Heart left ventricle (tissue), 16 donors: ENCODE measurements at regions not wholly inside any gene's neighbourhood (a gene's known extent, or its start where the extent isn't known, plus 50 kb on each side); places are given as distances from the start of the nearest gene placed in this dataset.

Experiments used
- ATAC-seq, 4 donors: fragments of 200-7000 bp; cut with Tn5 transposase; one replicate each; pipeline ENCODE4 v1.9.1; 2020 to 2022; ENCODE audit warnings: moderate library complexity in 4 of 4, mild to moderate bottlenecking in 3 of 4, moderate number of reproducible peaks in 1 of 4
- DNase-seq, 5 donors: peaks; one replicate each; pipeline ENCODE4 v3.0.0-alpha.2; 2020
- H3K27ac ChIP-seq, 12 donors: fragments of 200-600 bp; sonication (generic) in 4 of 12; one replicate each; pipeline versions ENCODE4 v1.5.0 to v1.8.0; 2016 to 2022; ENCODE audit warnings: mild to moderate bottlenecking in 2 of 12
- H3K27me3 ChIP-seq, 9 donors: fragments of 200-600 bp; sonication (generic) in 2 of 9; one replicate each; pipeline versions ENCODE4 v1.5.1 to v1.8.0; 2016 to 2022; ENCODE audit warnings: mild to moderate bottlenecking in 3 of 9
- H3K36me3 ChIP-seq, 9 donors: fragments of 200-600 bp; sonication (generic) in 2 of 9; one replicate each; pipeline versions ENCODE4 v1.5.0 to v1.8.0; 2018 to 2022; ENCODE audit warnings: mild to moderate bottlenecking in 2 of 9
- H3K4me1 ChIP-seq, 12 donors: fragments of 200-600 bp; sonication (generic) in 4 of 12; one replicate each; pipeline versions ENCODE4 v1.5.0 to v1.8.0; 2016 to 2022; ENCODE audit warnings: mild to moderate bottlenecking in 3 of 12
- H3K4me3 ChIP-seq, 12 donors: fragments of 200-600 bp; sonication (generic) in 4 of 12; one replicate each; pipeline versions ENCODE4 v1.5.0 to v1.8.0; 2017 to 2022; ENCODE audit warnings: mild to moderate bottlenecking in 9 of 12, moderate library complexity in 4 of 12
- H3K9me3 ChIP-seq, 12 donors: fragments of 200-600 bp; sonication (generic) in 4 of 12; one replicate each; pipeline versions ENCODE4 v1.5.0 to v1.8.0; 2016 to 2022; ENCODE audit warnings: mild to moderate bottlenecking in 1 of 12
- POLR2A ChIP-seq, 2 donors: fragments of 450-650 bp; IDR thresholded peaks; one replicate each; pipeline ENCODE4 v1.6.1; 2017; ENCODE audit warnings: antibody characterized with exemption in 2 of 2, mild to moderate bottlenecking in 2 of 2, moderate library complexity in 2 of 2
- WGBS, 4 donors: extraction: QIAGEN DNeasy Blood & Tissue Kit in 2 of 4; methylation state at CpG; one replicate each; pipeline versions ENCODE4 v1.1.5 to v1.1.7; 2013 to 2018; 5-methylcytosine and 5-hydroxymethylcytosine counted together
- intact Hi-C, 10 donors: fragments of 100-400 bp; cut with DNase I; formaldehyde crosslinking; loops; one replicate each; pipeline versions ENCODE4 v1.11.1 to v1.14.2; 2022
- TF ChIP-seq, protein P1 (sequence below), 12 donors: fragments of 200-600 bp; sonication (generic) in 4 of 12; IDR thresholded peaks; one replicate each; pipeline versions ENCODE4 v1.5.0 to v1.8.0; 2018 to 2022; ENCODE audit warnings: antibody characterized with exemption in 12 of 12, mild to moderate bottlenecking in 5 of 12
- donor health status: ischemic (EF 13 %, LVEDD 7.1; RV severe dilation, severe dysfunction).
- donor health status: healthy with polysubstance abuse.
- donor health status: DM: no; HTN: yes; CAD: no.
- donor health status: DM: no; HTN: no; CAD: no.
- donor health status: ischemic (EF 25% LVEDD 6.9; RV normal size, moderate dysfunction).
- donor health status: ischemic (EF 25% LVEDD 5.7; RV mildly dilated, moderate dysfunction).
- donor health status: healthy.
- donor health status: DM: yes; HTN: yes; CAD: no.
- donor health status: ischemic (EF 35%, LVEDD 5.7; RV mildly dilated, moderate dysfunction).
- donor health status: nonischemic (EF 11% LVEDD 7.7; RV severe dilation, severe dysfunction).
- donor health status: DM: yes; HTN: yes; CAD: no.
- donor health status: PGD.
- donor health status: ischemic (EF 29% LVEDD 5.4; RV normal size, mild dysfunction).
- donor health status: nonischemic (EF 23%, LVEDD 6.1; RV moderate dilation, normal function).

DNA sequence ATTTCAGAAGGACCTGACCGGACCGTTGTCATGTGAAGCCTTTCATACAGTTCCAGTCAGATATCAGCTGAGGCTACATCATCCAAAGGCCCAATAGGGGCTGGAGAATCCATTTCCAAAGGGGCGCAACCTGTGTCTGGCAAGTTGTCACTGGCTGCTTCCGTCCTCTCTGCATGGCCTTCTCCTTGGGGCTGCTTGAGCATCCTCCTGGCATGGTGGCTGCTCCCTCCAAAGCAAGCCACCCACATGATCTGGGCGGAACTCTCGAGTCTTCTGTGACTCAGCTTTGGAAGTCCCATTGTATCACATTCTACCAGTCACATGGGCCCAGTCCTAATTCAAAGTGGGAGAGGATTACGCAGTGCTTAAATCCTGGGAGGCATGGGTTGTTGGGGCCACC, 207.0 kb upstream of the SHH start:
- Histone ChIP-seq H3K4me1 (no peaks in the 10 kb centered on the region), H3K27me3 (peaks cover 0 to 6% (median 0%) of the 10 kb centered on the region in 9 donors), H3K36me3 (no peaks in the 10 kb centered on the region), H3K27ac (no peak overlapping the region), H3K4me3 (no peak overlapping the region), H3K9me3 (no peaks in the 10 kb centered on the region)
- DNase-seq (no peak), ATAC-seq (no peak)
- 90 to 93% (median 91%) methylated on average over 7 of the region's 7 CpGs for WGBS, 4 donors
- no peak for TF ChIP-seq POLR2A (IDR thresholded peaks at IDR 0.05)
- TF ChIP-seq, protein P1, sequence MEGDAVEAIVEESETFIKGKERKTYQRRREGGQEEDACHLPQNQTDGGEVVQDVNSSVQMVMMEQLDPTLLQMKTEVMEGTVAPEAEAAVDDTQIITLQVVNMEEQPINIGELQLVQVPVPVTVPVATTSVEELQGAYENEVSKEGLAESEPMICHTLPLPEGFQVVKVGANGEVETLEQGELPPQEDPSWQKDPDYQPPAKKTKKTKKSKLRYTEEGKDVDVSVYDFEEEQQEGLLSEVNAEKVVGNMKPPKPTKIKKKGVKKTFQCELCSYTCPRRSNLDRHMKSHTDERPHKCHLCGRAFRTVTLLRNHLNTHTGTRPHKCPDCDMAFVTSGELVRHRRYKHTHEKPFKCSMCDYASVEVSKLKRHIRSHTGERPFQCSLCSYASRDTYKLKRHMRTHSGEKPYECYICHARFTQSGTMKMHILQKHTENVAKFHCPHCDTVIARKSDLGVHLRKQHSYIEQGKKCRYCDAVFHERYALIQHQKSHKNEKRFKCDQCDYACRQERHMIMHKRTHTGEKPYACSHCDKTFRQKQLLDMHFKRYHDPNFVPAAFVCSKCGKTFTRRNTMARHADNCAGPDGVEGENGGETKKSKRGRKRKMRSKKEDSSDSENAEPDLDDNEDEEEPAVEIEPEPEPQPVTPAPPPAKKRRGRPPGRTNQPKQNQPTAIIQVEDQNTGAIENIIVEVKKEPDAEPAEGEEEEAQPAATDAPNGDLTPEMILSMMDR (IDR thresholded peaks at IDR 0.05) = no peak
- intact Hi-C loops = no loop called here

DNA sequence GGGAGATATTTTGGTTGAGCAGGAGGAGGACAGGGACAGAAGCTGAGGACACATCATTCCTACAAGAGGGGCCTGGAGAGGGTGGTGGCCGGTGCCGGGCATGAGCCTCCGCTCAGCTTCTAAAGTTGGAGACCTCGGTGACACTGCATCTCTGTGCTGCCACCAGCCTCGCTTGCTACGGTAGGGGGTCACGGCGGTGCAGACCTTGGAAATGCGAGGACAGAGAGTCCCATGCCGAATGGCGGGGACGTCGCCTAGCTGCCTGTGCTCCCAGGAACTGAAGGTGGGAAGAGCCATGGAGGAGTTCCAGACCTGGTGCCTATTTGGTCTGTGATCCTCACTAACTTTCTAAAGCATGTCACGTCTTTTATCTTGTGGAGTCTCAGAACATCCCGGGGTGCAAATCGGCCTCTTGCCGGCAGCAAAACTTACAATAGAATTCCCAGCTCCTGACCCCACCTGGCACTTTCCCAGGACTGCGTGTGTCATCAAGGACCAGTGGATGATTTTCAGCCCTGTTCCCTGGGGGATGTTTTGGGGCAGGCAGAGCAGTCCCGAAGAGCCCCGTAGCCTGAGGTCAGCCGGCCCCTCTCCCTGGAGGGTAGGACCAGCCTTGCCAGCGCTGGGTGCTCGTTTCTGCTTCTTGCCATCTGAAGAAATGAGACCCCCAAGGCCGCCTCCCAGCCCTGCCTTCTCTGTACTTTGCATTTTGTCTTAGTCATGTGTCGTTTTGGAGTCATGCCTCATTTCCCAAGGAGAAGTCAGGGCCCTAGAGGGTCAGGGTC, 205.8 kb upstream of the SHH start:
- Histone ChIP-seq H3K4me3 (no peak overlapping the region), H3K27me3 (peaks cover 0 to 6% (median 0%) of the 10 kb centered on the region in 9 donors), H3K36me3 (no peaks in the 10 kb centered on the region), H3K4me1 (no peaks in the 10 kb centered on the region), H3K27ac (no peak overlapping the region), H3K9me3 (peaks cover 0 to 3% (median 0%) of the 10 kb centered on the region in 12 donors)
- DNase-seq (peak in 1 of 5 donors; percentile 32), ATAC-seq (no peak)
- intact Hi-C loops = no loop called here
- 77 to 86% (median 83%) methylated on average over 24 to 25 of the region's 25 CpGs for WGBS, 4 donors
- TF ChIP-seq POLR2A (IDR thresholded peaks at IDR 0.05) = no peak
- TF ChIP-seq, protein P1 (IDR thresholded peaks at IDR 0.05) = no peak

GRCh38 chr7:156017431-156017830, 205.2 kb upstream of the SHH start:
- Histone ChIP-seq H3K27ac (no peak overlapping the region), H3K4me3 (no peak overlapping the region), H3K4me1 (no peaks in the 10 kb centered on the region), H3K36me3 (no peaks in the 10 kb centered on the region), H3K9me3 (peaks cover 0 to 3% (median 0%) of the 10 kb centered on the region in 12 donors), H3K27me3 (peaks cover 0 to 6% (median 0%) of the 10 kb centered on the region in 9 donors)
- no peak for DNase-seq
- TF ChIP-seq, protein P1 (IDR thresholded peaks at IDR 0.05) = no peak
- TF ChIP-seq POLR2A (IDR thresholded peaks at IDR 0.05) = no peak
- no peak for ATAC-seq
- intact Hi-C loops = no loop called here
- WGBS, 4 donors = 76 to 82% (median 79%) methylated on average over 8 of the region's 8 CpGs

DNA sequence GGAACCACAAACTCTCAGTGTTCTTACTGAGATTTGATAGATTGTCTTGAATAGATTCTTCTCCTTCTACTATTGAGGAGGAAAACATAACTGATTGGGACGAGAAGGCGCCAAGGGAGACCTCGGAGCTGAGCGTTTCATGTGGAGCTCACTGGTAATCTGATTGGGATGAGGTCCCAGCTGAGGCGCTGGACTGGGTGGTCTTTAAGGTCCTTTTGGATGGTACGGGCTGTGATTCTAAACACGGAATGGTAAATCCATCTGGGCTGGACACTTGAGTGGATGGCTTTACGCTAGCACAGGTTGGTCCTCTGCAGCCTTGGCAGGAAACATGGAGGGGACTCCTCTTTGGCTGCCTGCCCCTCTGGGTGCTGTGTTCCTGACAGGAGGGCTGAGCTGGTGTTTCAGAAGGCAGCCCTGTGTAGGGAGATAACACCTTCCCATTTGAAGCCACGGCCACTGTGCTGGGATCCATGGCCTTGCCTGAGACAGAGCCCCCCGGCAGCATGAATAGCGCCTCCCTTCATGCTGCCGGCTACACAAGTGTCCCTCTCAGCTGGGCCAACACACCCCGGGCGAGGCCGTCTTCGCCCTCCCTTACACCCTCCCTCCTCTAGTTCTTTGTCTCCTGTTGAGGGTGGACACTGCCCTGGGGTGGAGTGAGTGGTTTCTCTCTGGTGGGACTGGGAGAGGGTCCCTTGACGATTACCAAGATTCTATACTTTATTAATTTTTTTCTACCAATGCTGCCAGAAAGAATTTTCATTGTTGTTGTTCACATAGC, 203.2 kb upstream of the SHH start:
- ATAC-seq (no peak), DNase-seq (no peak)
- Histone ChIP-seq H3K36me3 (no peaks in the 10 kb centered on the region), H3K4me1 (no peaks in the 10 kb centered on the region), H3K27ac (no peak overlapping the region), H3K9me3 (peaks cover 0 to 3% (median 0%) of the 10 kb centered on the region in 12 donors), H3K27me3 (peaks cover 0 to 6% (median 0%) of the 10 kb centered on the region in 9 donors), H3K4me3 (no peak overlapping the region)
- 84 to 94% (median 86%) methylated on average over 14 to 17 of the region's 17 CpGs for WGBS, 4 donors
- intact Hi-C loops = no loop called here
- TF ChIP-seq, protein P1 (IDR thresholded peaks at IDR 0.05) = no peak
- no peak for TF ChIP-seq POLR2A (IDR thresholded peaks at IDR 0.05)
